DMS53 (cell line): ENCODE measurements at regions not wholly inside any gene's neighbourhood (a gene's known extent, or its start where the extent isn't known, plus 50 kb on each side); places are given as distances from the start of the nearest gene placed in this dataset.
A peak's percentile ranks its signal among the peaks of the same experiment; 100 is the strongest.
"Not testable (repeated sequence)": the region's sequence is repeated elsewhere in the genome, so short reads cannot be mapped to it uniquely, and the experiment has no call there.

Source experiments
- DNase-seq: peaks from one replicate; lab custom pipeline; 2025; lab: John Stamatoyannopoulos, UW

GRCh38 chr3:95167748-95168147 lies 1104.9 kb downstream of the NSUN3 start:
- no peak for DNase-seq

GRCh38 chr3:95168526-95168925 lies 1105.7 kb downstream of the NSUN3 start:
- no peak for DNase-seq

GRCh38 chr3:95172164-95172943 lies 1109.5 kb downstream of the NSUN3 start:
- peak; percentile 56 for DNase-seq

- DNase-seq, result no peak
These were observed 1114.2 kb downstream of the NSUN3 start for GRCh38 chr3:95177096-95177495.

- DNase-seq, result no peak
These were observed 1121.2 kb downstream of the NSUN3 start for GRCh38 chr3:95184038-95184437.

- no peak for DNase-seq
These were observed 1126.5 kb downstream of the NSUN3 start for GRCh38 chr3:95189348-95189747.

GRCh38 chr3:95197661-95198060 lies 1134.8 kb downstream of the NSUN3 start:
- no peak for DNase-seq

GRCh38 chr3:95200384-95200783 lies 1137.5 kb downstream of the NSUN3 start:
- no peak for DNase-seq

GRCh38 chr3:95210878-95211277 lies 1148.0 kb downstream of the NSUN3 start:
- DNase-seq, result no peak

- DNase-seq, result no peak
These were observed 1149.3 kb downstream of the NSUN3 start for GRCh38 chr3:95212117-95212516.

- DNase-seq, result no peak
These were observed 1152.6 kb downstream of the NSUN3 start for GRCh38 chr3:95215437-95215957.

GRCh38 chr3:95217661-95218060 lies 1154.8 kb downstream of the NSUN3 start:
- no peak for DNase-seq

GRCh38 chr3:95218484-95218883 lies 1155.6 kb downstream of the NSUN3 start:
- DNase-seq, result no peak

GRCh38 chr3:95226437-95226836 lies 1163.6 kb downstream of the NSUN3 start:
- DNase-seq, result no peak

GRCh38 chr3:95227092-95227491 lies 1164.2 kb downstream of the NSUN3 start:
- DNase-seq, result no peak

- DNase-seq, result no peak
These were observed 1165.6 kb downstream of the NSUN3 start for GRCh38 chr3:95228416-95228815.

GRCh38 chr3:95235916-95236315 lies 1173.1 kb downstream of the NSUN3 start:
- peak; percentile 3 for DNase-seq

GRCh38 chr3:95237783-95238182 lies 1174.9 kb downstream of the NSUN3 start:
- no peak for DNase-seq

GRCh38 chr3:95240395-95240794 lies 1177.5 kb downstream of the NSUN3 start:
- no peak for DNase-seq

GRCh38 chr3:95241256-95241655 lies 1178.4 kb downstream of the NSUN3 start:
- DNase-seq, result not testable (repeated sequence)

GRCh38 chr3:95246413-95246812 lies 1183.6 kb downstream of the NSUN3 start:
- DNase-seq, result no peak

GRCh38 chr3:95254061-95254460 lies 1191.2 kb downstream of the NSUN3 start:
- no peak for DNase-seq

- no peak for DNase-seq
These were observed 1191.9 kb downstream of the NSUN3 start for GRCh38 chr3:95254758-95255157.

GRCh38 chr3:95265129-95265528 lies 1202.3 kb downstream of the NSUN3 start:
- DNase-seq, result no peak
